GM21576 (cell line): ENCODE measurements at regions not wholly inside any gene's neighbourhood (a gene's known extent, or its start where the extent isn't known, plus 50 kb on each side); places are given as distances from the start of the nearest gene placed in this dataset.

ENCODE experiments used
- ATAC-seq: cut with Tn5 transposase; IDR thresholded peaks from one replicate; pipeline ENCODE4 v1.9.1; 2021; ENCODE audit warnings: mild to moderate bottlenecking, moderate library complexity; ENCODE audit not compliant: unreplicated experiment

GRCh38 chr2:41959760-41960159 is 88.1 kb upstream of the PKDCC start:
- ATAC-seq = no peak

- ATAC-seq = no peak
Observed at GRCh38 chr2:41962922-41963622, 84.7 kb upstream of the PKDCC start.

- no peak for ATAC-seq
Observed at GRCh38 chr2:41963661-41964525, 83.9 kb upstream of the PKDCC start.

- no peak for ATAC-seq
Observed at GRCh38 chr2:41965173-41965908, 82.5 kb upstream of the PKDCC start.

- ATAC-seq = no peak
Observed at GRCh38 chr2:41965909-41966295, 81.9 kb upstream of the PKDCC start.

- no peak for ATAC-seq
Observed at GRCh38 chr2:41966431-41966893, 81.4 kb upstream of the PKDCC start.

- no peak for ATAC-seq
Observed at GRCh38 chr2:41966920-41967319, 80.9 kb upstream of the PKDCC start.

- ATAC-seq = no peak
Observed at GRCh38 chr2:41967476-41968181, 80.2 kb upstream of the PKDCC start.

GRCh38 chr2:41968182-41968578 is 79.6 kb upstream of the PKDCC start:
- ATAC-seq = no peak

GRCh38 chr2:41970988-41971660 is 76.7 kb upstream of the PKDCC start:
- no peak for ATAC-seq

- no peak for ATAC-seq
Observed at GRCh38 chr2:41972179-41972578, 75.6 kb upstream of the PKDCC start.

- no peak for ATAC-seq
Observed at GRCh38 chr2:41972819-41973218, 75.0 kb upstream of the PKDCC start.

GRCh38 chr2:41973871-41974270 is 74.0 kb upstream of the PKDCC start:
- ATAC-seq = no peak

- no peak for ATAC-seq
Observed at GRCh38 chr2:41981417-41981816, 66.4 kb upstream of the PKDCC start.

- no peak for ATAC-seq
Observed at GRCh38 chr2:41985573-41986095, 62.2 kb upstream of the PKDCC start.

- no peak for ATAC-seq
Observed at GRCh38 chr2:41989501-41990180, 58.2 kb upstream of the PKDCC start.

GRCh38 chr2:41990245-41990644 is 57.6 kb upstream of the PKDCC start:
- ATAC-seq = no peak

GRCh38 chr2:41990688-41991087 is 57.1 kb upstream of the PKDCC start:
- no peak for ATAC-seq

GRCh38 chr2:41992056-41992642 is 55.7 kb upstream of the PKDCC start:
- ATAC-seq = no peak
